H9 (cell line): ENCODE measurements at regions not wholly inside any gene's neighbourhood (a gene's known extent, or its start where the extent isn't known, plus 50 kb on each side); places are given as distances from the start of the nearest gene placed in this dataset.

Source experiments
- DNase-seq: peaks from one replicate; pipeline ENCODE4 v3.0.0-alpha.2; 2017
- H2AFZ ChIP-seq: one replicate; pipeline ENCODE4 v1.6.1; 2013; ENCODE audit warnings: mild to moderate bottlenecking, low read length, control low read depth, moderate library complexity
- H2AK5ac ChIP-seq: 2 replicates; pipeline ENCODE4 v1.6.1; 2013; ENCODE audit warnings: low read length, control low read depth, mixed read lengths; ENCODE audit not compliant: insufficient read length
- H2BK120ac ChIP-seq: one replicate; pipeline ENCODE4 v1.6.1; 2013; ENCODE audit warnings: low read depth, mild to moderate bottlenecking, low read length, control low read depth, inconsistent platforms; ENCODE audit not compliant: poor library complexity, severe bottlenecking
- H2BK12ac ChIP-seq: 2 replicates; pipeline ENCODE4 v1.6.1; 2013; ENCODE audit warnings: low read length, control low read depth, mixed read lengths, low read depth; ENCODE audit not compliant: insufficient read length
- H2BK15ac ChIP-seq: 2 replicates; pipeline ENCODE4 v1.6.1; 2013; ENCODE audit warnings: low read depth, low read length, control low read depth
- H2BK20ac ChIP-seq: one replicate; pipeline ENCODE4 v1.6.1; 2013; ENCODE audit warnings: low read depth, mild to moderate bottlenecking, low read length, control low read depth, inconsistent platforms; ENCODE audit not compliant: poor library complexity, severe bottlenecking
- H2BK5ac ChIP-seq: 2 replicates; pipeline ENCODE4 v1.6.1; 2013; ENCODE audit warnings: low read length, control low read depth, mixed read lengths; ENCODE audit not compliant: insufficient read length
- H3K14ac ChIP-seq: 2 replicates; pipeline ENCODE4 v1.6.1; 2013; ENCODE audit warnings: low read length, control low read depth; ENCODE audit not compliant: insufficient read depth
- H3K18ac ChIP-seq: 2 replicates; pipeline ENCODE4 v1.6.1; 2013; ENCODE audit warnings: low read depth, mild to moderate bottlenecking, mixed read lengths, low read length, control low read depth; ENCODE audit not compliant: insufficient read length
- H3K23ac ChIP-seq: 2 replicates; pipeline ENCODE4 v1.6.1; 2013; ENCODE audit warnings: low read length, control low read depth, mixed read lengths, low read depth; ENCODE audit not compliant: insufficient read length
- H3K23me2 ChIP-seq: 2 replicates; pipeline ENCODE4 v1.6.1; 2013; ENCODE audit warnings: low read depth, mild to moderate bottlenecking, mixed read lengths, low read length, control low read depth; ENCODE audit not compliant: insufficient read length, poor library complexity, severe bottlenecking
- H3K27ac ChIP-seq: 2 replicates; pipeline ENCODE4 v1.5.1; 2013; ENCODE audit warnings: low read length, control low read depth, mixed read lengths, low read depth; ENCODE audit not compliant: insufficient read length
- H3K27me3 ChIP-seq: 2 replicates; pipeline ENCODE4 v1.6.1; 2013; ENCODE audit warnings: low read length, control low read depth, inconsistent platforms; ENCODE audit not compliant: insufficient read depth
- H3K4ac ChIP-seq: 2 replicates; pipeline ENCODE4 v1.6.1; 2013; ENCODE audit warnings: low read depth, mild to moderate bottlenecking, control low read depth, inconsistent platforms, low read length, moderate library complexity
- H3K4me1 ChIP-seq: 2 replicates; pipeline ENCODE4 v1.6.1; 2013; ENCODE audit warnings: low read length, control low read depth, inconsistent platforms; ENCODE audit not compliant: insufficient read depth
- H3K4me2 ChIP-seq: 2 replicates; pipeline ENCODE4 v1.6.1; 2013; ENCODE audit warnings: low read length, control low read depth, mixed read lengths; ENCODE audit not compliant: insufficient read length, insufficient read depth
- H3K56ac ChIP-seq: 2 replicates; pipeline ENCODE4 v1.6.1; 2013; ENCODE audit warnings: low read depth, mild to moderate bottlenecking, mixed read lengths, low read length, control low read depth; ENCODE audit not compliant: insufficient read length
- H3K79me1 ChIP-seq: 2 replicates; pipeline ENCODE4 v1.6.1; 2013; ENCODE audit warnings: low read depth, mild to moderate bottlenecking, moderate library complexity, low read length, control low read depth, inconsistent platforms; ENCODE audit not compliant: insufficient read depth, poor library complexity, severe bottlenecking
- H3K79me2 ChIP-seq: 2 replicates; pipeline ENCODE4 v1.6.1; 2013; ENCODE audit warnings: low read length, control low read depth, inconsistent platforms; ENCODE audit not compliant: insufficient read depth
- H3K9ac ChIP-seq: 2 replicates; pipeline ENCODE4 v1.6.1; 2013; ENCODE audit warnings: low read length, control low read depth, mixed read lengths; ENCODE audit not compliant: insufficient read length; ENCODE audit errors: extremely low read depth
- H3K9me3 ChIP-seq: one replicate; pipeline ENCODE4 v1.6.1; 2013; ENCODE audit warnings: low read depth, low read length, inconsistent platforms; ENCODE audit not compliant: control insufficient read depth
- H3T11ph ChIP-seq: one replicate; pipeline ENCODE4 v1.6.1; 2013; ENCODE audit warnings: mild to moderate bottlenecking, low read length, control low read depth, inconsistent platforms
- H4K20me1 ChIP-seq: one replicate; pipeline ENCODE4 v1.6.1; 2013; ENCODE audit not compliant: control insufficient read depth, insufficient read length, insufficient read depth
- H4K5ac ChIP-seq: 2 replicates; pipeline ENCODE4 v1.6.1; 2013; ENCODE audit warnings: low read depth, mild to moderate bottlenecking, mixed read lengths, low read length, control low read depth; ENCODE audit not compliant: insufficient read length
- H4K8ac ChIP-seq: replicated peaks from 2 replicates; pipeline ENCODE4 v1.6.1; 2013; ENCODE audit warnings: low read length, control low read depth, mixed read lengths, low read depth; ENCODE audit not compliant: insufficient read length
- H4K91ac ChIP-seq: 2 replicates; pipeline ENCODE4 v1.6.1; 2013; ENCODE audit warnings: low read depth, mild to moderate bottlenecking, moderate library complexity, mixed read lengths, low read length, control low read depth; ENCODE audit not compliant: insufficient read length
- H3K27ac Mint-ChIP-seq, 3 experiments: 2 replicates in 2 of 3; 3 replicates in 1 of 3; pipeline ENCODE4 v1.8.0; 2020 to 2021; ENCODE audit warnings: mixed read lengths in 3 of 3, mild to moderate bottlenecking in 1 of 3, moderate library complexity in 1 of 3
- H3K27me3 Mint-ChIP-seq: 2 replicates; pipeline ENCODE4 v1.8.0; 2021; ENCODE audit warnings: low read depth, mild to moderate bottlenecking, moderate library complexity, mixed read lengths
- H3K36me3 Mint-ChIP-seq, 3 experiments: 2 replicates in 2 of 3; 3 replicates in 1 of 3; pipeline ENCODE4 v1.8.0; 2020 to 2021; ENCODE audit warnings: low read depth in 3 of 3, mixed read lengths in 3 of 3; ENCODE audit not compliant: insufficient read depth in 1 of 3
- H3K4me1 Mint-ChIP-seq, 2 experiments: 2 replicates each; pipeline ENCODE4 v1.8.0; 2020; ENCODE audit warnings: mixed read lengths in 2 of 2
- H3K4me3 Mint-ChIP-seq, 2 experiments: 2 replicates in 1 of 2; 3 replicates in 1 of 2; pipeline ENCODE4 v1.8.0; 2020 to 2021; ENCODE audit warnings: mild to moderate bottlenecking in 2 of 2, mixed read lengths in 2 of 2, moderate library complexity in 1 of 2
- H3K9me3 Mint-ChIP-seq, 2 experiments: 2 replicates in 1 of 2; 3 replicates in 1 of 2; pipeline ENCODE4 v1.8.0; 2020; ENCODE audit warnings: mild to moderate bottlenecking in 2 of 2, mixed read lengths in 2 of 2, moderate library complexity in 1 of 2
- CTCF ChIP-seq: fragments of 200-600 bp; sonication (generic); conservative IDR thresholded peaks from 3 replicates; pipeline ENCODE4 v1.8.0; 2021; ENCODE audit warnings: antibody characterized with exemption, mild to moderate bottlenecking
- WGBS: extraction: QIAGEN DNeasy Blood & Tissue Kit; methylation state at CpG from one replicate; pipeline ENCODE4 v1.1.7; 2013; ENCODE audit warnings: missing lambda C conversion rate, low lambda C conversion rate, mixed read lengths; ENCODE audit not compliant: insufficient read length; ENCODE audit errors: extremely low coverage; 5-methylcytosine and 5-hydroxymethylcytosine counted together

GRCh38 chr2:168355779-168356476, 100.1 kb upstream of the CERS6 start:
- H3K4me2 ChIP-seq, result no peak overlapping the region

More at GRCh38 chr2:168355779-168356476, 100.1 kb upstream of the CERS6 start:
- Mint-ChIP-seq H3K36me3 (peaks cover 8 to 14% (median 10%) of the 10 kb centered on the region in 3 experiments), H3K27ac (peak overlapping the region in 2 of 3 experiments; percentile 62 to 68; a peak in 5 of 7 replicates), H3K4me3 (0 out of 5 replicates have a peak overlapping the region, but pooled peaks of 1 of the 2 experiments have one; percentile 2), H3K27me3 (no peaks in the 10 kb centered on the region), H3K9me3 (peaks cover 14 to 18% of the 10 kb centered on the region in 2 experiments), H3K4me1 (peaks cover 22 to 23% of the 10 kb centered on the region in 2 experiments)
- WGBS, result no CpG with 5 or more reads among the region's 5 CpGs
- Histone ChIP-seq H3K56ac (no peak overlapping the region), H3K27me3 (no peaks in the 10 kb centered on the region), H2AK5ac (no peak overlapping the region), H3K27ac (no peak overlapping the region), H4K8ac (no peak overlapping the region), H2AFZ (no peak overlapping the region), H4K20me1 (no peaks in the 10 kb centered on the region), H3K23me2 (no peaks in the 10 kb centered on the region), H4K91ac (no peak overlapping the region), H3K9me3 (no peaks in the 10 kb centered on the region), H3T11ph (no peak overlapping the region), H3K79me2 (no peaks in the 10 kb centered on the region), H3K23ac (no peak overlapping the region), H4K5ac (no peak overlapping the region), H3K4me1 (peaks cover 8% of the 10 kb centered on the region; the same call in 1 of the 2 replicates), H2BK20ac (no peak overlapping the region), H2BK12ac (no peak overlapping the region), H3K4ac (no peak overlapping the region), H3K9ac (no peak overlapping the region), H3K14ac (no peak overlapping the region), H2BK15ac (no peak overlapping the region), H3K18ac (no peak overlapping the region), H2BK5ac (no peak overlapping the region), H3K79me1 (no peaks in the 10 kb centered on the region), H2BK120ac (no peak overlapping the region)
- no peak for DNase-seq
- TF ChIP-seq CTCF, result no peak
